Fibroblast of pulmonary artery (primary cell): ENCODE measurements at regions not wholly inside any gene's neighbourhood (a gene's known extent, or its start where the extent isn't known, plus 50 kb on each side); places are given as distances from the start of the nearest gene placed in this dataset.
"Not testable (repeated sequence)": the region's sequence is repeated elsewhere in the genome, so short reads cannot be mapped to it uniquely, and the experiment has no call there.

Experiments used
- DNase-seq: peaks from one replicate; pipeline ENCODE4 v3.0.0-alpha.2; 2010; ENCODE audit warnings: low read depth
- H3K4me3 ChIP-seq: replicated peaks from 2 replicates; pipeline ENCODE4 v1.5.1; 2011; ENCODE audit warnings: low read depth, mild to moderate bottlenecking, control low read depth, low read length, moderate library complexity
- TF ChIP-seq, protein P1 (sequence below): IDR thresholded peaks from 2 replicates; pipeline ENCODE4 v1.5.1; 2011; ENCODE audit warnings: mild to moderate bottlenecking, control low read depth, low read length, inconsistent platforms; ENCODE audit errors: missing control alignments

DNA sequence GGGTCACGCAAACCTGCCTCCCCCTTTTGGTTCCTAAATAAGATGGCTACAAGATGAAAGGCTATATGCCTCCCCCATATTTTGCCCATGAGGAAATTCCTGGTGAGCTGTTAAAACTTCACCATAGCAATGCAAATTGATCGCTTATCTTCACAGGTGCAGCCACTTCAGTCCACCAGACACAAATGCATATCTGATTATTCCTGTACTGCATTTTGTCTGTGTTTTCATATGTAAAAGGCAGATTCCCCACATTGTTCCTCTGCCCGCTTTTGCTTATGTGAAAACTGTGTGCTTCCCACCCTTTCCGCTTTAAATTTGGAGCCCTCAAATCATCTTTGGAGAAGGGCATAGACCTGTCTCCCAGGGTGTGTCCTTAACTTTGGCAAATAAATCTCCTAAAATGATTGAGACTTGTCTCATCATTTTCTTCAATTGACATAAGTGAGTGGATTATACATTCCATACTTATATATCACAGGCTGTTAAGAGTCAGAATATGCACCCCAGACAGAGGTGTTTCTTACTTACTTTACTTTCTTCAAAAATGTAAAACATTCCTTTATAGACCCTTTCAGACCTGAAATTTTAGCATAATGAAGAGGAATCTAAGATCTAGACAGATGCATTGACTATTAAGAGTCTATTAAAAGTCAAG lies 116.4 kb downstream of the CASP12 start:
- H3K4me3 ChIP-seq, result no peak overlapping the region
- TF ChIP-seq, protein P1, sequence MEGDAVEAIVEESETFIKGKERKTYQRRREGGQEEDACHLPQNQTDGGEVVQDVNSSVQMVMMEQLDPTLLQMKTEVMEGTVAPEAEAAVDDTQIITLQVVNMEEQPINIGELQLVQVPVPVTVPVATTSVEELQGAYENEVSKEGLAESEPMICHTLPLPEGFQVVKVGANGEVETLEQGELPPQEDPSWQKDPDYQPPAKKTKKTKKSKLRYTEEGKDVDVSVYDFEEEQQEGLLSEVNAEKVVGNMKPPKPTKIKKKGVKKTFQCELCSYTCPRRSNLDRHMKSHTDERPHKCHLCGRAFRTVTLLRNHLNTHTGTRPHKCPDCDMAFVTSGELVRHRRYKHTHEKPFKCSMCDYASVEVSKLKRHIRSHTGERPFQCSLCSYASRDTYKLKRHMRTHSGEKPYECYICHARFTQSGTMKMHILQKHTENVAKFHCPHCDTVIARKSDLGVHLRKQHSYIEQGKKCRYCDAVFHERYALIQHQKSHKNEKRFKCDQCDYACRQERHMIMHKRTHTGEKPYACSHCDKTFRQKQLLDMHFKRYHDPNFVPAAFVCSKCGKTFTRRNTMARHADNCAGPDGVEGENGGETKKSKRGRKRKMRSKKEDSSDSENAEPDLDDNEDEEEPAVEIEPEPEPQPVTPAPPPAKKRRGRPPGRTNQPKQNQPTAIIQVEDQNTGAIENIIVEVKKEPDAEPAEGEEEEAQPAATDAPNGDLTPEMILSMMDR, result no peak
- DNase-seq, result no peak

DNA sequence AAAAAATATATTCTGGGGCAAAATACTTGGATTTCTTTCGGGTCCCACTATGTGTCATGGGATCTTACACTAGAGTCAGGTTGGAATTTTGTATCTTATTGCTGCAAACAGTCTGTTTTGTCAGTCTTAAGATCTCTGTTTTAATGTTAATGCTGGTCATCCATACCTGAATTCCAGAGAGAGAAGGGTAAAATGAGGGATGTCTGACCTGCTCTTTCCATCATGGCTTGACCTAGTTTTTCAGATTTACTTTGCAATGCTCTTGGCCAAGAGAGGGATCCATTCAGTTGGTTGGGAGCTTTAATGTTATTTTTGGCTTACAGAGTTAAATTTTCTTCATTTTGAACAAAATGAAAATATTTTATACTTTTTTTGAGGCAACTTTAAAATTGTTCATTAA lies 117.2 kb downstream of the CASP12 start:
- DNase-seq, result no peak
- TF ChIP-seq, protein P1, result no peak
- H3K4me3 ChIP-seq, result no peak overlapping the region

DNA sequence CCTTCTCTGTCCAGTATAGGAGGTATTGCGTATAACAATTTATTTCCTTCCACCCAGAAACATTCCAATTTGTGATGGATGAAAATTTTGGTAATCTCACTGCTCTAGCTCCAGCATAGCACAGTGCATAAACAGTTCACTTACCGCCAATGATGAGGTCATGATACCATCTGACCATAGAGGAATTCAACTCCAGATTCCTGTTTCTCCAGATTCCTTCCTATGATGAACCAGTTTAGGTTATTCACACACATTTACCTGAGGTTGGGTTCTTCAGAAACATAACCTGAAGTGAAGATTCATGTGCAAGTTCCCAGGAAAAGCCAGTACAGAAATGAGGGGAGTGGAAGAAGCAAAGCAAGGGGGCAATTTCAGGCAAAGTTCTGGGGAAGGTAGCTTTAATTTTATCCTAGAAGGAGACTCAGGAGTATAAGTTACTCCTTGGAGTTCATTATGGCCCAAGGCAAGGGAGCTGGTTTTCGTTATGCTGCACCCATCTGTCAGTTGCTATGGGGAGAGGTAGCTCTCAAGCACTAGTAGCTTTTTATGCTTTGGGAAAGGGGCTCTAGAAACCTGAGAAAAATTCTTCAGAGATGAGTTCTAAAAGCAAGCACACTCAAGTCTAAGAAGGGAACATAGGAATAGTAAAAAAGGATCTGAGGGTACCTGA lies 121.6 kb downstream of the CASP12 start:
- DNase-seq, result no peak
- TF ChIP-seq, protein P1, result no peak
- H3K4me3 ChIP-seq, result no peak overlapping the region

DNA sequence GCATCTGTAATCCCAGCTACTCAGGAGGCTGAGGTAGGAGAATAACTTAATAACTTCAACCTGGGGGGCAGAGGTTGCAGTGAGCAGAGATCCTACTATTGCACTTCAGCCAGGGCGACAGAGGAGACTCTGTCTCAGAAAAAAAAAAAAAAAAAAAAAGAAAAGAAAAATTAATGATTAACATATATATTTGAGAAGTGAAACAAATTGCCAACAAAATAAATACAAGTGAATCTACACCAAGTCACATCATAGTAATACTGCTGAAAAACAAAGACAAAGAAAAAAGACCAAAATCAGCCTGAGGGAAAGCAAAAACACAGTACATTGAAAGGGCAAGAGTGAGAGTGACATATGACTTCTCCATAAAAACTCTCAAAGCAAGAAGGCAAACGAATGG lies 123.7 kb downstream of the CASP12 start:
- no peak for DNase-seq
- TF ChIP-seq, protein P1, result no peak
- H3K4me3 ChIP-seq, result no peak overlapping the region

DNA sequence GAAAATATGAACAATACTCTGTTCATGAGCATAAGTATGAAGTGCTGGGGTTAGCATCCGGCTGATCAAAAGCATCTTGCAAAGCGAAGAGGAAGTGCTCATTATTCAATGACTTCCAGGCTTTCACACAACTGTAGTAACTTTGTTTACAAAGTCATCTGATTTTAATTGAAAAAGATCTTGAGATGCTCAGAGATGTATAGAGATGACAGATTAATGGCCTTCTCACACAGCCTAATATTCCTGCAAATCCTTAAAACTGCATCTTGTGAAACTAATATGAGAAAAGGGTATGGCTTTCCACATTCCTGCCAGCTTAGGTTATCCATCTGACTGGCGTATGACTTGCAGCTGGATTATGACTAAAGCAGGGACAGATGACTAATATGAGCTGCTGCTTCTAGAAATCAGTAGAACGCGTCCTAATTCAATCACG lies 125.4 kb downstream of the CASP12 start:
- DNase-seq, result peak; percentile 89
- TF ChIP-seq, protein P1, result no peak
- H3K4me3 ChIP-seq, result no peak overlapping the region

DNA sequence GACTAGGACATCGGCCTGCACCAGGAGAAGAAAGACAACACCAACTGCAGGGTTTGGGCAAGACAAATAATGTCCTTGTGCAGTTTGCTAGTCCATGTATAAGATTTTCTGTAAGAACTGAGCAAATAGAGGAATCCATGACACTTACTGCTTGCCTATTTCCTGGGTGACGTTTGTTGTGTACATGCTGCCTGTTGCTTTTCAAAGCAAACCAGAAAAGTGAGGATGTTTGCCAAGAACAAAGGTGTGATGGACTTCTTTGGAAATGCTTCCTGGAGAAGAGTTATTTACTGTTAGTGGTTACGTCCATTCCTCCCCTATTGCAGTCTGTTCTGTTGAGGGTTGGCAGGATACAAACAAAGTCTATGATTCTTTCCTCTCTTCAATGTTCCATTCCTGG lies 126.5 kb downstream of the CASP12 start:
- no peak for DNase-seq
- TF ChIP-seq, protein P1, result no peak
- no peak overlapping the region for H3K4me3 ChIP-seq

DNA sequence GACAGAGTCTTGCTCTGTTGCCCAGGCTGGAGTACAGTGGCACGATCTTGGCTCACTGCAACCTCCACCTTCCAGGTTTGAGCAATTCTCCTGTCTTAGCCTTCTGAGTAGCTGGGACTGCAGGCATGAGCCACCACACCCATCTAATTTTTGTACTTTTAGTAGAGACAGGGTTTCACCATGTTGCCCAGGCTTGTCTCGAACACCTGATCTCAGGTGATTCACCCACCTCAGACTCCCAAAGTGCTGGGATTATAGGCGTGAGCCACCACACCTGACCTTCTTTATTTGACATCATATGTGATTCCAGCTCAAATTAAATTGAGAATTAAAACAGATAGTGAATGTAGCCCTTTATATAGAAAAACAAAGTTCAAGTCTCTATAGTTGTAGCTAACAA lies 127.2 kb downstream of the CASP12 start:
- not testable (repeated sequence) for DNase-seq, H3K4me3 ChIP-seq
